HG03378 (cell line): ENCODE measurements at regions not wholly inside any gene's neighbourhood (a gene's known extent, or its start where the extent isn't known, plus 50 kb on each side); places are given as distances from the start of the nearest gene placed in this dataset.
"Not testable (repeated sequence)": the region's sequence is repeated elsewhere in the genome, so short reads cannot be mapped to it uniquely, and the experiment has no call there.

ENCODE experiments used
- ATAC-seq: cut with Tn5 transposase; IDR thresholded peaks from one replicate; pipeline ENCODE4 v1.9.1; 2021; ENCODE audit warnings: mild to moderate bottlenecking, moderate library complexity; ENCODE audit not compliant: unreplicated experiment

- ATAC-seq: no peak
These were observed 201.1 kb downstream of the VAPA start for GRCh38 chr18:10114717-10115463.

- ATAC-seq: no peak
These were observed 202.8 kb downstream of the VAPA start for GRCh38 chr18:10116574-10116973.

- ATAC-seq: no peak
These were observed 205.7 kb downstream of the VAPA start for GRCh38 chr18:10119528-10119927.

- no peak for ATAC-seq
These were observed 206.2 kb downstream of the VAPA start for GRCh38 chr18:10119991-10120390.

- no peak for ATAC-seq
These were observed 206.8 kb downstream of the VAPA start for GRCh38 chr18:10120622-10121021.

GRCh38 chr18:10121028-10121427 is 207.2 kb downstream of the VAPA start:
- no peak for ATAC-seq

- ATAC-seq: no peak
These were observed 208.1 kb downstream of the VAPA start for GRCh38 chr18:10121786-10122515.

- no peak for ATAC-seq
These were observed 209.5 kb downstream of the VAPA start for GRCh38 chr18:10122988-10123950.

GRCh38 chr18:10124071-10124470 is 210.3 kb downstream of the VAPA start:
- ATAC-seq: no peak

- ATAC-seq: no peak
These were observed 210.7 kb downstream of the VAPA start for GRCh38 chr18:10124557-10124956.

GRCh38 chr18:10124967-10125366 is 211.2 kb downstream of the VAPA start:
- no peak for ATAC-seq

- ATAC-seq: no peak
These were observed 213.9 kb downstream of the VAPA start for GRCh38 chr18:10127729-10128128.

- ATAC-seq: no peak
These were observed 215.2 kb downstream of the VAPA start for GRCh38 chr18:10128921-10129501.

- no peak for ATAC-seq
These were observed 216.8 kb downstream of the VAPA start for GRCh38 chr18:10130606-10131005.

- no peak for ATAC-seq
These were observed 217.3 kb downstream of the VAPA start for GRCh38 chr18:10131081-10131459.

GRCh38 chr18:10131460-10132395 is 217.9 kb downstream of the VAPA start:
- ATAC-seq: no peak

GRCh38 chr18:10133516-10133915 is 219.7 kb downstream of the VAPA start:
- no peak for ATAC-seq

GRCh38 chr18:10134204-10134603 is 220.4 kb downstream of the VAPA start:
- ATAC-seq: no peak

- ATAC-seq: not testable (repeated sequence)
These were observed 220.9 kb downstream of the VAPA start for GRCh38 chr18:10134749-10135148.
